HG03521 (cell line): ENCODE measurements at regions not wholly inside any gene's neighbourhood (a gene's known extent, or its start where the extent isn't known, plus 50 kb on each side); places are given as distances from the start of the nearest gene placed in this dataset.
"Not testable (repeated sequence)": the region's sequence is repeated elsewhere in the genome, so short reads cannot be mapped to it uniquely, and the experiment has no call there.

Source experiments
- ATAC-seq: cut with Tn5 transposase; IDR thresholded peaks from one replicate; pipeline ENCODE4 v1.9.1; 2021; ENCODE audit warnings: mild to moderate bottlenecking, moderate library complexity; ENCODE audit not compliant: unreplicated experiment

- ATAC-seq, result no peak
Observed at GRCh38 chr4:141518222-141518621, 118.2 kb upstream of the IL15 start.

GRCh38 chr4:141524116-141524515 is 112.3 kb upstream of the IL15 start:
- ATAC-seq, result no peak

- ATAC-seq, result no peak
Observed at GRCh38 chr4:141524841-141525240, 111.5 kb upstream of the IL15 start.

GRCh38 chr4:141530627-141531026 is 105.8 kb upstream of the IL15 start:
- ATAC-seq, result no peak

GRCh38 chr4:141534985-141535384 is 101.4 kb upstream of the IL15 start:
- no peak for ATAC-seq

GRCh38 chr4:141538001-141538400 is 98.4 kb upstream of the IL15 start:
- no peak for ATAC-seq

- ATAC-seq, result no peak
Observed at GRCh38 chr4:141540643-141541042, 95.7 kb upstream of the IL15 start.

- ATAC-seq, result no peak
Observed at GRCh38 chr4:141541851-141542250, 94.5 kb upstream of the IL15 start.

GRCh38 chr4:141543176-141543575 is 93.2 kb upstream of the IL15 start:
- ATAC-seq, result no peak

- no peak for ATAC-seq
Observed at GRCh38 chr4:141543706-141544105, 92.7 kb upstream of the IL15 start.

- no peak for ATAC-seq
Observed at GRCh38 chr4:141548791-141549190, 87.6 kb upstream of the IL15 start.

GRCh38 chr4:141560056-141560455 is 76.3 kb upstream of the IL15 start:
- no peak for ATAC-seq

GRCh38 chr4:141562649-141563048 is 73.7 kb upstream of the IL15 start:
- ATAC-seq, result no peak

GRCh38 chr4:141563723-141564122 is 72.7 kb upstream of the IL15 start:
- no peak for ATAC-seq

GRCh38 chr4:141564961-141565360 is 71.4 kb upstream of the IL15 start:
- ATAC-seq, result not testable (repeated sequence)

GRCh38 chr4:141565379-141566089 is 70.8 kb upstream of the IL15 start:
- ATAC-seq, result no peak

GRCh38 chr4:141567326-141567915 is 69.0 kb upstream of the IL15 start:
- ATAC-seq, result no peak

- no peak for ATAC-seq
Observed at GRCh38 chr4:141569141-141569540, 67.2 kb upstream of the IL15 start.

- ATAC-seq, result no peak
Observed at GRCh38 chr4:141570290-141570689, 66.1 kb upstream of the IL15 start.

GRCh38 chr4:141571362-141571761 is 65.0 kb upstream of the IL15 start:
- ATAC-seq, result no peak

GRCh38 chr4:141571793-141572192 is 64.6 kb upstream of the IL15 start:
- ATAC-seq, result no peak

- no peak for ATAC-seq
Observed at GRCh38 chr4:141573678-141574077, 62.7 kb upstream of the IL15 start.

GRCh38 chr4:141575884-141576283 is 60.5 kb upstream of the IL15 start:
- no peak for ATAC-seq
